ENCODE measurements at regions not wholly inside any gene's neighbourhood (a gene's known extent, or its start where the extent isn't known, plus 50 kb on each side); places are given as distances from the start of the nearest gene placed in this dataset.
"Not testable (repeated sequence)": the region's sequence is repeated elsewhere in the genome, so short reads cannot be mapped to it uniquely, and the experiment has no call there.

DNA sequence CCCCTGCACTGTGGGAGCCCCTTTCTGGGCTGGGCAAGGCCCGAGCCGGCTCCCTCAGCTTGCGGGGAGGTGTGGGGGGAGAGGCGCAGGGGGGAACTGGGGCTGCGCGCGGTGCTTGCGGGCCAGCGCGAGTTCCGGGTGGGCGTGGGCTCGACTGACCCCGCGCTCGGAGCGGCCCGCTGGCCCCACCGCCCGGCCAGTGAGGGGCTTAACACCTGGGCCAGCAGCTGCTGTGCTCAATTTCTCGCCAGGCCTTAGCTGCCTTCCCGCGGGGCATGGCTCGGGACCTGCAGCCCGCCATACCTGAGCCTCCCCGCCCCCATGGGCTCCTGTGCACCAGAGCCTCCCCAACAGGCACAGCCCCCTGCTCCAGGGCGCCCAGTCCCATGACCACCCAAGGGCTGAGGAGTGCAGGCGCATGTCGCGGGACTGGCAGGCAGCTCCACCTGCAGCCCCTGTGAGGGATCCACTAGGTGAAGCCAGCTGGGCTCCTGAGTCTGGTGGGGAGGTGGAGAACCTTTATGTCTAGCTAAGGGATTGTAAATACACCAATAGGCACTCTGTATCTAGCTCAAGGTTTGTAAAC lies 122.8 kb upstream of the FAT4 start:
- TF ChIP-seq, protein P1, sequence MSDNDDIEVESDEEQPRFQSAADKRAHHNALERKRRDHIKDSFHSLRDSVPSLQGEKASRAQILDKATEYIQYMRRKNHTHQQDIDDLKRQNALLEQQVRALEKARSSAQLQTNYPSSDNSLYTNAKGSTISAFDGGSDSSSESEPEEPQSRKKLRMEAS (IDR thresholded peaks at IDR 0.05), result not testable (repeated sequence)
- TF ChIP-seq, protein P2, sequence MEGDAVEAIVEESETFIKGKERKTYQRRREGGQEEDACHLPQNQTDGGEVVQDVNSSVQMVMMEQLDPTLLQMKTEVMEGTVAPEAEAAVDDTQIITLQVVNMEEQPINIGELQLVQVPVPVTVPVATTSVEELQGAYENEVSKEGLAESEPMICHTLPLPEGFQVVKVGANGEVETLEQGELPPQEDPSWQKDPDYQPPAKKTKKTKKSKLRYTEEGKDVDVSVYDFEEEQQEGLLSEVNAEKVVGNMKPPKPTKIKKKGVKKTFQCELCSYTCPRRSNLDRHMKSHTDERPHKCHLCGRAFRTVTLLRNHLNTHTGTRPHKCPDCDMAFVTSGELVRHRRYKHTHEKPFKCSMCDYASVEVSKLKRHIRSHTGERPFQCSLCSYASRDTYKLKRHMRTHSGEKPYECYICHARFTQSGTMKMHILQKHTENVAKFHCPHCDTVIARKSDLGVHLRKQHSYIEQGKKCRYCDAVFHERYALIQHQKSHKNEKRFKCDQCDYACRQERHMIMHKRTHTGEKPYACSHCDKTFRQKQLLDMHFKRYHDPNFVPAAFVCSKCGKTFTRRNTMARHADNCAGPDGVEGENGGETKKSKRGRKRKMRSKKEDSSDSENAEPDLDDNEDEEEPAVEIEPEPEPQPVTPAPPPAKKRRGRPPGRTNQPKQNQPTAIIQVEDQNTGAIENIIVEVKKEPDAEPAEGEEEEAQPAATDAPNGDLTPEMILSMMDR (IDR thresholded peaks at IDR 0.05 in 2 of 3, conservative IDR thresholded peaks at IDR 0.05 in 1 of 3; ENCODE audit: borderline replicate concordance in 1 of 3, insufficient read depth in 1 of 3, low read depth in 2 of 3, low read length in 2 of 3), result not testable (repeated sequence)
- TF ChIP-seq, protein P3, sequence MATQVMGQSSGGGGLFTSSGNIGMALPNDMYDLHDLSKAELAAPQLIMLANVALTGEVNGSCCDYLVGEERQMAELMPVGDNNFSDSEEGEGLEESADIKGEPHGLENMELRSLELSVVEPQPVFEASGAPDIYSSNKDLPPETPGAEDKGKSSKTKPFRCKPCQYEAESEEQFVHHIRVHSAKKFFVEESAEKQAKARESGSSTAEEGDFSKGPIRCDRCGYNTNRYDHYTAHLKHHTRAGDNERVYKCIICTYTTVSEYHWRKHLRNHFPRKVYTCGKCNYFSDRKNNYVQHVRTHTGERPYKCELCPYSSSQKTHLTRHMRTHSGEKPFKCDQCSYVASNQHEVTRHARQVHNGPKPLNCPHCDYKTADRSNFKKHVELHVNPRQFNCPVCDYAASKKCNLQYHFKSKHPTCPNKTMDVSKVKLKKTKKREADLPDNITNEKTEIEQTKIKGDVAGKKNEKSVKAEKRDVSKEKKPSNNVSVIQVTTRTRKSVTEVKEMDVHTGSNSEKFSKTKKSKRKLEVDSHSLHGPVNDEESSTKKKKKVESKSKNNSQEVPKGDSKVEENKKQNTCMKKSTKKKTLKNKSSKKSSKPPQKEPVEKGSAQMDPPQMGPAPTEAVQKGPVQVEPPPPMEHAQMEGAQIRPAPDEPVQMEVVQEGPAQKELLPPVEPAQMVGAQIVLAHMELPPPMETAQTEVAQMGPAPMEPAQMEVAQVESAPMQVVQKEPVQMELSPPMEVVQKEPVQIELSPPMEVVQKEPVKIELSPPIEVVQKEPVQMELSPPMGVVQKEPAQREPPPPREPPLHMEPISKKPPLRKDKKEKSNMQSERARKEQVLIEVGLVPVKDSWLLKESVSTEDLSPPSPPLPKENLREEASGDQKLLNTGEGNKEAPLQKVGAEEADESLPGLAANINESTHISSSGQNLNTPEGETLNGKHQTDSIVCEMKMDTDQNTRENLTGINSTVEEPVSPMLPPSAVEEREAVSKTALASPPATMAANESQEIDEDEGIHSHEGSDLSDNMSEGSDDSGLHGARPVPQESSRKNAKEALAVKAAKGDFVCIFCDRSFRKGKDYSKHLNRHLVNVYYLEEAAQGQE (IDR thresholded peaks at IDR 0.05; ENCODE audit: low read depth), result not testable (repeated sequence)
- not testable (repeated sequence) for TF ChIP-seq RAD21 (IDR thresholded peaks at IDR 0.05; ENCODE audit: low read depth); ELF1 (IDR thresholded peaks at IDR 0.05; ENCODE audit: borderline replicate concordance, low read depth)
- TF ChIP-seq, protein P4, sequence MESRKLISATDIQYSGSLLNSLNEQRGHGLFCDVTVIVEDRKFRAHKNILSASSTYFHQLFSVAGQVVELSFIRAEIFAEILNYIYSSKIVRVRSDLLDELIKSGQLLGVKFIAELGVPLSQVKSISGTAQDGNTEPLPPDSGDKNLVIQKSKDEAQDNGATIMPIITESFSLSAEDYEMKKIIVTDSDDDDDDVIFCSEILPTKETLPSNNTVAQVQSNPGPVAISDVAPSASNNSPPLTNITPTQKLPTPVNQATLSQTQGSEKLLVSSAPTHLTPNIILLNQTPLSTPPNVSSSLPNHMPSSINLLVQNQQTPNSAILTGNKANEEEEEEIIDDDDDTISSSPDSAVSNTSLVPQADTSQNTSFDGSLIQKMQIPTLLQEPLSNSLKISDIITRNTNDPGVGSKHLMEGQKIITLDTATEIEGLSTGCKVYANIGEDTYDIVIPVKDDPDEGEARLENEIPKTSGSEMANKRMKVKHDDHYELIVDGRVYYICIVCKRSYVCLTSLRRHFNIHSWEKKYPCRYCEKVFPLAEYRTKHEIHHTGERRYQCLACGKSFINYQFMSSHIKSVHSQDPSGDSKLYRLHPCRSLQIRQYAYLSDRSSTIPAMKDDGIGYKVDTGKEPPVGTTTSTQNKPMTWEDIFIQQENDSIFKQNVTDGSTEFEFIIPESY (IDR thresholded peaks at IDR 0.05; ENCODE audit: extremely low read depth, insufficient replicate concordance, low read length), result not testable (repeated sequence)
- TF ChIP-seq, protein P5, sequence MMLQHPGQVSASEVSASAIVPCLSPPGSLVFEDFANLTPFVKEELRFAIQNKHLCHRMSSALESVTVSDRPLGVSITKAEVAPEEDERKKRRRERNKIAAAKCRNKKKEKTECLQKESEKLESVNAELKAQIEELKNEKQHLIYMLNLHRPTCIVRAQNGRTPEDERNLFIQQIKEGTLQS (IDR thresholded peaks at IDR 0.05), result not testable (repeated sequence)

All from HCT116 (cell line).